H1 (cell line): ENCODE measurements at regions not wholly inside any gene's neighbourhood (a gene's known extent, or its start where the extent isn't known, plus 50 kb on each side); places are given as distances from the start of the nearest gene placed in this dataset.

Source experiments
- CTCF ChIA-PET: fragments of 300-600 bp; sonication (Branson Sonifier 250); formaldehyde crosslinking; loops from one replicate; lab custom pipeline; 2021; ENCODE audit not compliant: partially characterized antibody; lab: Charles Lee
- POLR2A ChIA-PET: fragments of 300-600 bp; sonication (Branson Sonifier 250); formaldehyde crosslinking; loops from one replicate; lab custom pipeline; 2021; ENCODE audit warnings: inconsistent platforms; ENCODE audit not compliant: partially characterized antibody; lab: Charles Lee
- DNase-seq, 2 experiments: peaks; one replicate each; pipeline versions ENCODE4 v3.0.0 to v3.0.0-alpha.2; 2010 to 2022; ENCODE audit warnings: low spot score in 2 of 2, low read depth in 1 of 2, mixed read lengths in 1 of 2
- FAIRE-seq: peaks from 2 replicates; lab custom pipeline; 2011; peaks lifted over from hg19 to GRCh38; lab: Jason Lieb, UNC
- H2AFZ ChIP-seq: 2 replicates; pipeline ENCODE4 v1.8.1; 2012; ENCODE audit warnings: low read length, inconsistent platforms
- H2AK5ac ChIP-seq: 2 replicates; pipeline ENCODE4 v1.6.1; 2013; ENCODE audit warnings: low read depth, low read length
- H2BK120ac ChIP-seq: replicated peaks from 2 replicates; pipeline ENCODE3; 2013; ENCODE audit warnings: low read depth, low read length, inconsistent platforms
- H2BK12ac ChIP-seq: 2 replicates; pipeline ENCODE4 v1.6.1; 2013; ENCODE audit warnings: low read depth, low read length
- H2BK15ac ChIP-seq: 2 replicates; pipeline ENCODE4 v1.6.1; 2013; ENCODE audit warnings: low read length
- H2BK20ac ChIP-seq: 2 replicates; pipeline ENCODE4 v1.6.1; 2013; ENCODE audit warnings: low read length
- H2BK5ac ChIP-seq: 2 replicates; pipeline ENCODE4 v1.6.1; 2013; ENCODE audit warnings: low read depth, low read length
- H3K14ac ChIP-seq: 2 replicates; pipeline ENCODE4 v1.6.1; 2013; ENCODE audit warnings: inconsistent platforms; ENCODE audit not compliant: insufficient read length
- H3K18ac ChIP-seq: 2 replicates; pipeline ENCODE4 v1.6.1; 2013; ENCODE audit warnings: low read length; ENCODE audit errors: extremely low read depth
- H3K23ac ChIP-seq: 2 replicates; pipeline ENCODE4 v1.6.1; 2013; ENCODE audit warnings: inconsistent platforms; ENCODE audit not compliant: insufficient read length
- H3K23me2 ChIP-seq: 2 replicates; pipeline ENCODE4 v1.6.1; 2013; ENCODE audit warnings: low read depth, low read length
- H3K27ac ChIP-seq: 2 replicates; pipeline ENCODE4 v1.6.1; 2011; ENCODE audit warnings: low read depth, low read length, inconsistent platforms
- H3K27me3 ChIP-seq, 4 experiments: replicated peaks in 1 of 4; 1 replicate in 1 of 4; 2 replicates in 3 of 4; pipeline versions ENCODE4 v1.6.1 to v1.8.1; 2011 to 2013; ENCODE audit warnings: low read length in 3 of 4, mild to moderate bottlenecking in 3 of 4, inconsistent platforms in 2 of 4, mixed read lengths in 2 of 4, moderate library complexity in 1 of 4; ENCODE audit not compliant: control insufficient read depth in 3 of 4, insufficient read depth in 3 of 4; ENCODE audit errors: extremely low read depth in 1 of 4
- H3K36me3 ChIP-seq, 4 experiments: 2 replicates each; pipeline versions ENCODE4 v1.6.1 to v1.8.1; 2011 to 2013; ENCODE audit warnings: mild to moderate bottlenecking in 4 of 4, low read length in 3 of 4, moderate library complexity in 2 of 4, control low read depth in 1 of 4, inconsistent platforms in 1 of 4; ENCODE audit not compliant: insufficient read depth in 4 of 4, control insufficient read depth in 2 of 4
- H3K4ac ChIP-seq: replicated peaks from 2 replicates; pipeline ENCODE3; 2013; ENCODE audit warnings: low read length, low read depth, mixed read lengths, inconsistent platforms; ENCODE audit not compliant: insufficient read length
- H3K4me1 ChIP-seq, 4 experiments: replicated peaks in 1 of 4; 1 replicate in 1 of 4; 2 replicates in 3 of 4; pipeline versions ENCODE4 v1.6.1 to v1.8.1; 2011 to 2013; ENCODE audit warnings: low read length in 3 of 4, inconsistent platforms in 2 of 4, mixed read lengths in 1 of 4; ENCODE audit not compliant: insufficient read depth in 4 of 4, control insufficient read depth in 3 of 4
- H3K4me2 ChIP-seq, 2 experiments: 2 replicates each; pipeline versions ENCODE4 v1.6.1 to v1.8.1; 2011 to 2013; ENCODE audit warnings: low read depth in 2 of 2, low read length in 2 of 2, control low read depth in 1 of 2, inconsistent platforms in 1 of 2, mild to moderate bottlenecking in 1 of 2; ENCODE audit not compliant: insufficient read depth in 1 of 2
- H3K4me3 ChIP-seq, 4 experiments: fragments of 200-600, 300-600 bp in 1 of 4; sonication (generic), shearing (Covaris generic), sonication (Bioruptor Twin) in 1 of 4; 2 replicates each; pipeline versions ENCODE4 v1.5.1 to v1.8.1; 2011 to 2016; ENCODE audit warnings: low read length in 4 of 4, low read depth in 3 of 4, control low read depth in 2 of 4, inconsistent platforms in 2 of 4, mild to moderate bottlenecking in 2 of 4, mixed read lengths in 1 of 4, moderate library complexity in 1 of 4; ENCODE audit not compliant: insufficient read depth in 2 of 4; ENCODE audit errors: extremely low read depth in 1 of 4
- H3K56ac ChIP-seq: replicated peaks from 2 replicates; pipeline ENCODE3; 2013; ENCODE audit warnings: low read depth, mild to moderate bottlenecking, mixed read lengths, low read length, inconsistent platforms; ENCODE audit not compliant: insufficient read length
- H3K79me1 ChIP-seq: 2 replicates; pipeline ENCODE4 v1.6.1; 2013; ENCODE audit warnings: low read depth, low read length, control low read depth
- H3K79me2 ChIP-seq, 2 experiments: 2 replicates each; pipeline versions ENCODE4 v1.6.1 to v1.8.1; 2012 to 2013; ENCODE audit warnings: low read length in 2 of 2, mild to moderate bottlenecking in 2 of 2, inconsistent platforms in 1 of 2; ENCODE audit not compliant: insufficient read depth in 2 of 2, control insufficient read depth in 1 of 2
- H3K9ac ChIP-seq, 4 experiments: replicated peaks in 1 of 4; 1 replicate in 1 of 4; 2 replicates in 3 of 4; pipeline versions ENCODE4 v1.6.1 to v1.8.1; 2011 to 2013; ENCODE audit warnings: low read depth in 3 of 4, low read length in 3 of 4, control low read depth in 2 of 4, mild to moderate bottlenecking in 2 of 4, moderate library complexity in 2 of 4, inconsistent platforms in 1 of 4; ENCODE audit errors: extremely low read depth in 1 of 4
- H3K9me3 ChIP-seq, 2 experiments: 2 replicates each; pipeline versions ENCODE4 v1.6.1 to v1.8.1; 2012 to 2013; ENCODE audit warnings: mild to moderate bottlenecking in 2 of 2, moderate library complexity in 2 of 2, control low read depth in 1 of 2, inconsistent platforms in 1 of 2, low read depth in 1 of 2, low read length in 1 of 2, mixed read lengths in 1 of 2; ENCODE audit not compliant: insufficient read depth in 2 of 2
- H4K20me1 ChIP-seq, 2 experiments: replicated peaks in 1 of 2; 2 replicates each; pipeline versions ENCODE3 to v1.8.1; 2011 to 2013; ENCODE audit warnings: inconsistent platforms in 2 of 2, low read length in 2 of 2, mild to moderate bottlenecking in 1 of 2; ENCODE audit not compliant: insufficient read depth in 2 of 2, control insufficient read depth in 1 of 2
- H4K5ac ChIP-seq: 2 replicates; pipeline ENCODE4 v1.6.1; 2013; ENCODE audit warnings: low read length, low read depth, mixed read lengths, inconsistent platforms; ENCODE audit not compliant: insufficient read length
- H4K8ac ChIP-seq: 2 replicates; pipeline ENCODE4 v1.8.0; 2013; ENCODE audit warnings: mild to moderate bottlenecking, moderate library complexity, low read length, inconsistent platforms; ENCODE audit not compliant: insufficient read depth; ENCODE audit errors: extremely low read depth
- H4K91ac ChIP-seq: replicated peaks from 2 replicates; pipeline ENCODE3; 2013; ENCODE audit warnings: low read length, mixed read lengths, inconsistent platforms; ENCODE audit not compliant: insufficient read length
- BACH1 ChIP-seq: IDR thresholded peaks from 2 replicates; pipeline ENCODE4 v1.6.1; 2012; ENCODE audit warnings: low read length, improper control_type of control experiment
- CTBP2 ChIP-seq: IDR thresholded peaks from 2 replicates; pipeline ENCODE4 v1.7.0; 2011; ENCODE audit warnings: borderline replicate concordance, mild to moderate bottlenecking, moderate library complexity, mixed read lengths, low read length; ENCODE audit not compliant: insufficient read depth, insufficient read length
- EZH2 ChIP-seq: fragments of 200-600 bp; sonication (generic); IDR thresholded peaks from 2 replicates; pipeline ENCODE4 v1.7.1; 2012; ENCODE audit warnings: low read depth, mild to moderate bottlenecking, moderate library complexity, low read length, inconsistent platforms; ENCODE audit not compliant: severe bottlenecking
- HDAC6 ChIP-seq: IDR thresholded peaks from one replicate; pipeline ENCODE4 v1.7.1; 2012; ENCODE audit warnings: low read depth, mild to moderate bottlenecking, inconsistent platforms, low read length, moderate library complexity
- POU5F1 ChIP-seq: IDR thresholded peaks from 2 replicates; pipeline ENCODE4 v1.6.1; 2011; ENCODE audit warnings: low read depth, mild to moderate bottlenecking, low read length, moderate library complexity
- RAD21 ChIP-seq, 2 experiments: IDR thresholded peaks in 1 of 2; conservative IDR thresholded peaks in 1 of 2; 2 replicates each; pipeline ENCODE4 v1.6.1; 2011; ENCODE audit warnings: low read depth in 2 of 2, low read length in 2 of 2, improper control_type of control experiment in 1 of 2, inconsistent platforms in 1 of 2, mild to moderate bottlenecking in 1 of 2, moderate library complexity in 1 of 2
- RFX5 ChIP-seq: IDR thresholded peaks from 2 replicates; pipeline ENCODE4 v1.6.1; 2011; ENCODE audit warnings: low read depth, low read length, improper control_type of control experiment, borderline replicate concordance
- SIRT6 ChIP-seq: IDR thresholded peaks from one replicate; pipeline ENCODE4 v1.7.1; 2012; ENCODE audit warnings: low read length, inconsistent platforms
- WGBS, 2 experiments: shearing (Covaris generic) in 1 of 2; methylation state at CpG; one replicate each; pipeline versions ENCODE4 v1.1.6 to v1.1.7; 2013 to 2015; ENCODE audit warnings: low lambda C conversion rate in 2 of 2, mixed read lengths in 2 of 2, inconsistent platforms in 1 of 2, low coverage in 1 of 2, missing lambda C conversion rate in 1 of 2; ENCODE audit not compliant: insufficient replicate concordance in 2 of 2, insufficient coverage in 1 of 2, insufficient read length in 1 of 2; ENCODE audit errors: extremely low coverage in 1 of 2, missing lambda C conversion rate in 1 of 2; 5-methylcytosine and 5-hydroxymethylcytosine counted together
- TF ChIP-seq, protein P1 (sequence below), 3 experiments: IDR thresholded peaks; 1 replicate in 2 of 3; 2 replicates in 1 of 3; pipeline versions ENCODE4 v1.5.1 to v1.6.1; 2011; ENCODE audit warnings: low read length in 3 of 3, mild to moderate bottlenecking in 3 of 3, inconsistent platforms in 2 of 3, low read depth in 1 of 3, moderate library complexity in 1 of 3; ENCODE audit not compliant: insufficient read depth in 1 of 3; ENCODE audit errors: control extremely low read depth in 1 of 3
- TF ChIP-seq, protein P2 (sequence below): IDR thresholded peaks from 2 replicates; pipeline ENCODE4 v1.6.1; 2012; ENCODE audit warnings: low read length, inconsistent platforms

DNA sequence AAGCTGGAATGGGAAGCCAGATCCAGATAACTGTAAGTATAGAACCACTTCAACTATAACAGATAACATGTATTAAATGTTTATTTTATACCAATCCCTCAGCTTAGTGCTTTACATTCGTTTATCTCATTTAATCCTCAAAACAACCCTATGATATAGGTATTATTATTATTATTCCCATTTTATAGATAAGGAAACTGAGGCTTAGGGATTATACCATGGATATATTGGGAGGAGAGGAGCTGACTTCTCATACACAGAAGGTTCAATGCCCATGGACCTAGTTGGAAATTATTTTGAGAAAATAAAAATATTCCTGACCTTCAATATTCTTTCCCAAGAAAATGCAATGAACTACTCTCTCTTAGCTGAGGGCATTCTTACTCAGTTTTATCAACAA, 140.4 kb upstream of the C11orf58 start:
- CTCF ChIA-PET: no interaction called here
- no peak overlapping the region for H2BK20ac ChIP-seq
- H3K18ac ChIP-seq: no peak overlapping the region
- H2BK12ac ChIP-seq: no peak overlapping the region
- H3K27ac ChIP-seq: no peak overlapping the region
- H3K9ac ChIP-seq: no peak overlapping the region
- no peak overlapping the region for H3K4me2 ChIP-seq
- H3K56ac ChIP-seq: no peak overlapping the region
- FAIRE-seq (no peak), DNase-seq (no peak)
- no peak overlapping the region for H3K14ac ChIP-seq
- no peak overlapping the region for H4K8ac ChIP-seq
- no peaks in the 10 kb centered on the region for H3K9me3 ChIP-seq
- no peak overlapping the region for H2AK5ac ChIP-seq
- WGBS, 2 experiments: 83% methylated on average over 1 of the region's 1 CpG; no CpG with 5 or more reads in 1 of the 2 experiments
- H3K23me2 ChIP-seq: no peaks in the 10 kb centered on the region
- no peaks in the 10 kb centered on the region for H3K79me2 ChIP-seq
- no peak overlapping the region for H2AFZ ChIP-seq
- H3K79me1 ChIP-seq: no peaks in the 10 kb centered on the region
- no peak overlapping the region for H2BK120ac ChIP-seq
- POLR2A ChIA-PET: no interaction called here
- no peaks in the 10 kb centered on the region for H3K36me3 ChIP-seq
- peaks cover 0 to under 1% of the 10 kb centered on the region in 2 experiments for H4K20me1 ChIP-seq
- no peak overlapping the region for H2BK5ac ChIP-seq
- H3K4ac ChIP-seq: no peak overlapping the region
- no peak overlapping the region for H3K4me3 ChIP-seq
- H4K5ac ChIP-seq: no peak overlapping the region
- peaks cover 7 to 24% (median 9%) of the 10 kb centered on the region in 4 experiments for H3K27me3 ChIP-seq
- H3K4me1 ChIP-seq: no peaks in the 10 kb centered on the region
- no peak overlapping the region for H3K23ac ChIP-seq
- H2BK15ac ChIP-seq: no peak overlapping the region
- H4K91ac ChIP-seq: no peak overlapping the region
- TF ChIP-seq CTBP2: no peak
- TF ChIP-seq BACH1: no peak
- TF ChIP-seq SIRT6: no peak
- TF ChIP-seq, protein P1, sequence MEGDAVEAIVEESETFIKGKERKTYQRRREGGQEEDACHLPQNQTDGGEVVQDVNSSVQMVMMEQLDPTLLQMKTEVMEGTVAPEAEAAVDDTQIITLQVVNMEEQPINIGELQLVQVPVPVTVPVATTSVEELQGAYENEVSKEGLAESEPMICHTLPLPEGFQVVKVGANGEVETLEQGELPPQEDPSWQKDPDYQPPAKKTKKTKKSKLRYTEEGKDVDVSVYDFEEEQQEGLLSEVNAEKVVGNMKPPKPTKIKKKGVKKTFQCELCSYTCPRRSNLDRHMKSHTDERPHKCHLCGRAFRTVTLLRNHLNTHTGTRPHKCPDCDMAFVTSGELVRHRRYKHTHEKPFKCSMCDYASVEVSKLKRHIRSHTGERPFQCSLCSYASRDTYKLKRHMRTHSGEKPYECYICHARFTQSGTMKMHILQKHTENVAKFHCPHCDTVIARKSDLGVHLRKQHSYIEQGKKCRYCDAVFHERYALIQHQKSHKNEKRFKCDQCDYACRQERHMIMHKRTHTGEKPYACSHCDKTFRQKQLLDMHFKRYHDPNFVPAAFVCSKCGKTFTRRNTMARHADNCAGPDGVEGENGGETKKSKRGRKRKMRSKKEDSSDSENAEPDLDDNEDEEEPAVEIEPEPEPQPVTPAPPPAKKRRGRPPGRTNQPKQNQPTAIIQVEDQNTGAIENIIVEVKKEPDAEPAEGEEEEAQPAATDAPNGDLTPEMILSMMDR (IDR thresholded peaks at IDR 0.05; ENCODE audit: control extremely low read depth in 1 of 3, insufficient read depth in 1 of 3, low read depth in 1 of 3, low read length in 3 of 3): no peak
- no peak for TF ChIP-seq EZH2
- no peak for TF ChIP-seq HDAC6
- TF ChIP-seq, protein P2, sequence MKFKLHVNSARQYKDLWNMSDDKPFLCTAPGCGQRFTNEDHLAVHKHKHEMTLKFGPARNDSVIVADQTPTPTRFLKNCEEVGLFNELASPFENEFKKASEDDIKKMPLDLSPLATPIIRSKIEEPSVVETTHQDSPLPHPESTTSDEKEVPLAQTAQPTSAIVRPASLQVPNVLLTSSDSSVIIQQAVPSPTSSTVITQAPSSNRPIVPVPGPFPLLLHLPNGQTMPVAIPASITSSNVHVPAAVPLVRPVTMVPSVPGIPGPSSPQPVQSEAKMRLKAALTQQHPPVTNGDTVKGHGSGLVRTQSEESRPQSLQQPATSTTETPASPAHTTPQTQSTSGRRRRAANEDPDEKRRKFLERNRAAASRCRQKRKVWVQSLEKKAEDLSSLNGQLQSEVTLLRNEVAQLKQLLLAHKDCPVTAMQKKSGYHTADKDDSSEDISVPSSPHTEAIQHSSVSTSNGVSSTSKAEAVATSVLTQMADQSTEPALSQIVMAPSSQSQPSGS: no peak
- no peak for TF ChIP-seq RAD21 (IDR thresholded peaks at IDR 0.05 in 1 of 2, conservative IDR thresholded peaks at IDR 0.05 in 1 of 2; ENCODE audit: low read depth in 2 of 2, low read length in 2 of 2)
- no peak for TF ChIP-seq RFX5
- no peak for TF ChIP-seq POU5F1
